WTC11 (cell line): ENCODE measurements at regions not wholly inside any gene's neighbourhood (a gene's known extent, or its start where the extent isn't known, plus 50 kb on each side); places are given as distances from the start of the nearest gene placed in this dataset.
A peak's percentile ranks its signal among the peaks of the same experiment; 100 is the strongest.

ENCODE experiments used
- ATAC-seq: fragments of 200-7000 bp; cut with Tn5 transposase; 2 replicates; pipeline ENCODE4 v1.10.0; 2021; ENCODE audit warnings: mild to moderate bottlenecking, moderate library complexity
- CTCF ChIA-PET: fragments of 300-600 bp; sonication (Branson Sonifier 250); formaldehyde crosslinking; loops from one replicate; lab custom pipeline; 2021; ENCODE audit warnings: antibody characterized with exemption; lab: Charles Lee
- POLR2A ChIA-PET: fragments of 350-600 bp; sonication (Branson Sonifier 250); formaldehyde crosslinking; loops from one replicate; lab custom pipeline; 2021; ENCODE audit warnings: antibody characterized with exemption; lab: Charles Lee
- DNase-seq: peaks from one replicate; pipeline ENCODE4 v3.0.0; 2021; ENCODE audit warnings: low spot score
- H3K27ac Mint-ChIP-seq: 2 replicates; pipeline ENCODE4 v1.8.0; 2021; ENCODE audit warnings: mixed read lengths
- H3K27me3 Mint-ChIP-seq: 2 replicates; pipeline ENCODE4 v1.8.0; 2021; ENCODE audit warnings: low read depth, mild to moderate bottlenecking, moderate library complexity, mixed read lengths
- H3K36me3 Mint-ChIP-seq: 2 replicates; pipeline ENCODE4 v1.8.0; 2021; ENCODE audit warnings: mixed read lengths
- H3K4me1 Mint-ChIP-seq: 2 replicates; pipeline ENCODE4 v1.8.0; 2022; ENCODE audit warnings: mixed read lengths
- H3K4me3 Mint-ChIP-seq: 2 replicates; pipeline ENCODE4 v1.8.0; 2021; ENCODE audit warnings: mild to moderate bottlenecking, moderate library complexity, mixed read lengths
- H3K9me3 Mint-ChIP-seq: 2 replicates; pipeline ENCODE4 v1.8.0; 2021; ENCODE audit warnings: mixed read lengths
- AR ChIP-seq: fragments of 250-450 bp; sonication (Bioruptor Pico); IDR thresholded peaks from 2 replicates; pipeline ENCODE4 v1.9.0; 2021; ENCODE audit warnings: mild to moderate bottlenecking
- ATF3 ChIP-seq: sonication (generic); formaldehyde crosslinking; conservative IDR thresholded peaks from 2 replicates; pipeline ENCODE4 v1.8.1; 2022; ENCODE audit warnings: mild to moderate bottlenecking, missing genetic modification reagents
- CTCF ChIP-seq: fragments of 200-600 bp; IDR thresholded peaks from 2 replicates; pipeline ENCODE4 v1.8.0; 2022; ENCODE audit warnings: antibody characterized with exemption
- E2F1 ChIP-seq: sonication (generic); formaldehyde crosslinking; IDR thresholded peaks from 2 replicates; pipeline ENCODE4 v1.8.0; 2022; ENCODE audit warnings: mild to moderate bottlenecking, missing genetic modification reagents
- FOXK1 ChIP-seq: sonication (generic); formaldehyde crosslinking; IDR thresholded peaks from 2 replicates; pipeline ENCODE4 v1.8.0; 2022; ENCODE audit warnings: mild to moderate bottlenecking, moderate library complexity, missing genetic modification reagents
- NR3C1 ChIP-seq: sonication (generic); formaldehyde crosslinking; conservative IDR thresholded peaks from 2 replicates; pipeline ENCODE4 v1.8.1; 2023; ENCODE audit warnings: low read depth, mild to moderate bottlenecking, missing genetic modification reagents
- PRDM15 ChIP-seq: sonication (generic); formaldehyde crosslinking; IDR thresholded peaks from 2 replicates; pipeline ENCODE4 v1.8.0; 2022; ENCODE audit warnings: missing genetic modification reagents
- STAT6 ChIP-seq: sonication (generic); formaldehyde crosslinking; conservative IDR thresholded peaks from 2 replicates; pipeline ENCODE4 v1.8.1; 2023; ENCODE audit warnings: mild to moderate bottlenecking, low read depth, missing genetic modification reagents, moderate library complexity
- ZNF219 ChIP-seq: sonication (generic); formaldehyde crosslinking; IDR thresholded peaks from 2 replicates; pipeline ENCODE4 v1.8.0; 2023; ENCODE audit warnings: missing genetic modification reagents, mild to moderate bottlenecking, borderline replicate concordance

GRCh38 chr21:18023711-18024110 lies 204.6 kb upstream of the C21orf91 start (continued):
- TF ChIP-seq PRDM15 (CRISPR knock-in tag) (no peak), E2F1 (CRISPR knock-in tag) (no peak)

GRCh38 chr21:18023157-18023556 lies 204.0 kb upstream of the C21orf91 start:
- TF ChIP-seq CTCF (no peak), FOXK1 (CRISPR knock-in tag) (no peak), STAT6 (CRISPR knock-in tag) (no peak), NR3C1 (no peak)
- ChIA-PET CTCF (interaction anchor here (1.1 kb wide), 1 partner anchor 17 kb away, joined by 4 read pairs; no protein-coding TSS in a partner anchor), POLR2A (no interaction called here)
- Mint-ChIP-seq H3K9me3 (no peaks in the 10 kb centered on the region), H3K27ac (0 out of 2 replicates have a peak overlapping the region, but pooled peaks have one; percentile 12), H3K4me3 (no peak overlapping the region), H3K4me1 (peaks cover 11% of the 10 kb centered on the region), H3K36me3 (no peaks in the 10 kb centered on the region), H3K27me3 (no peaks in the 10 kb centered on the region)
- DNase-seq (peak; percentile 27), ATAC-seq (peak; percentile 82)

- no peak for ATAC-seq
- TF ChIP-seq ZNF219 (CRISPR knock-in tag) (no peak), AR (CRISPR knock-in tag) (no peak), ATF3 (CRISPR knock-in tag) (no peak)
- TF ChIP-seq, all 79 proteins: peak for 0
Observed at GRCh38 chr21:18007121-18007520, 188.0 kb upstream of the C21orf91 start.

More at GRCh38 chr21:18007121-18007520, 188.0 kb upstream of the C21orf91 start:
- peaks cover 3% of the 10 kb centered on the region; the same call in 1 of the 2 replicates for H3K4me1 Mint-ChIP-seq
- POLR2A ChIA-PET: no interaction called here
- no peaks in the 10 kb centered on the region for H3K27me3 Mint-ChIP-seq
- DNase-seq: no peak
- no peaks in the 10 kb centered on the region for H3K36me3 Mint-ChIP-seq
- CTCF ChIA-PET: no interaction called here
- H3K9me3 Mint-ChIP-seq: no peaks in the 10 kb centered on the region
- no peak overlapping the region for H3K27ac Mint-ChIP-seq
- H3K4me3 Mint-ChIP-seq: no peak overlapping the region
